ENCODE measurements at regions not wholly inside any gene's neighbourhood (a gene's known extent, or its start where the extent isn't known, plus 50 kb on each side); places are given as distances from the start of the nearest gene placed in this dataset.

DNA sequence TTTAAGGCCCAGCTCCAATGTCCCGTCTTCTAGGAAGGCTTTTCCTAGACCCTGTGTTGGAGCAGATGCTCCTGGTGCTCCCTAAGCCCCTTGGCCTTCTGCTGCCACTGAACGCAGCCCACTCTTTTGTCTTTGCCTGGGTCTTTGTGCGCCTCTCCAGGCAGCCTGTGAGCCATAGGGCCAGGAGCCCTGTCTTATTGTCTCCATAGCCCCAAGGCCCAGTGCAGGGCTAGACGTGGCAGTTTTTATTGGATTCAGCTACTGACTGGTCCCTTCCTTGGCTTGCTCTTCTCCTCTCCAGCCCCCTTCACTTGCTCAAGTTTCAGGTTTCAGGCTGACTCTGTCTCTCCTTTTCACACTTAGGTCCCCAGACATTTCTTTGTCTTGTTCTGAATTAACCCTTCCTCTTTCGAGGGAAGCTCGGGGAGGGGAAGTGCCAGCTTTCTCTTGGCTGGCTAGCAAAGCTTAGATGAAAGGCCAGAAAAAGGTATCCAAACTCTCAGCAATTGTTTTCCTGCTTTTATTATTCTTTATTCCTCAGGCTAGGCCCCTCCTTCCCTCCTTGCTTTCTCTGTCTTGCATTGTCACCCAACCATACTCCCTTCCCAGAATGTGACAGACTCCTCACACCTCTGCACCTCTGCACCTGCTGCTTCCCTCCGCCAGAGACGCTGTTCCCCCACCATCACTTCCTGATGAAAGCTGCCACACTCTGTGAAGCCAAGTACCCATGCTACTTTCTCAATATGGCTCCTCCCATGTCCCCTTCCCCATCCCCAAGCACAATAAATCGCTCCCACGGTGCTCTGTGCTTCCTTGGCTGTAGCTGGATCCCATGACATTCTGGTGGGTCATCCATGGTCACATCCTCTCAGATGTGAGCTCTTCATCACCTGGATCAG is 101.6 kb upstream of the CPEB4 start (continued):
- no peak for TF ChIP-seq U2AF2 (optimal IDR thresholded peaks at IDR 0.05; ENCODE audit: low read depth, low read length)
- TF ChIP-seq, protein P1, sequence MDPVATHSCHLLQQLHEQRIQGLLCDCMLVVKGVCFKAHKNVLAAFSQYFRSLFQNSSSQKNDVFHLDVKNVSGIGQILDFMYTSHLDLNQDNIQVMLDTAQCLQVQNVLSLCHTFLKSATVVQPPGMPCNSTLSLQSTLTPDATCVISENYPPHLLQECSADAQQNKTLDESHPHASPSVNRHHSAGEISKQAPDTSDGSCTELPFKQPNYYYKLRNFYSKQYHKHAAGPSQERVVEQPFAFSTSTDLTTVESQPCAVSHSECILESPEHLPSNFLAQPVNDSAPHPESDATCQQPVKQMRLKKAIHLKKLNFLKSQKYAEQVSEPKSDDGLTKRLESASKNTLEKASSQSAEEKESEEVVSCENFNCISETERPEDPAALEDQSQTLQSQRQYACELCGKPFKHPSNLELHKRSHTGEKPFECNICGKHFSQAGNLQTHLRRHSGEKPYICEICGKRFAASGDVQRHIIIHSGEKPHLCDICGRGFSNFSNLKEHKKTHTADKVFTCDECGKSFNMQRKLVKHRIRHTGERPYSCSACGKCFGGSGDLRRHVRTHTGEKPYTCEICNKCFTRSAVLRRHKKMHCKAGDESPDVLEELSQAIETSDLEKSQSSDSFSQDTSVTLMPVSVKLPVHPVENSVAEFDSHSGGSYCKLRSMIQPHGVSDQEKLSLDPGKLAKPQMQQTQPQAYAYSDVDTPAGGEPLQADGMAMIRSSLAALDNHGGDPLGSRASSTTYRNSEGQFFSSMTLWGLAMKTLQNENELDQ (CRISPR knock-in tag; IDR thresholded peaks at IDR 0.05; ENCODE audit: borderline replicate concordance): no peak
- no peak for TF ChIP-seq FUS (optimal IDR thresholded peaks at IDR 0.05; ENCODE audit: low read depth, low read length)
- no peak for TF ChIP-seq ZNF347 (CRISPR knock-in tag; IDR thresholded peaks at IDR 0.05; ENCODE audit: low read depth)
- peak; percentile 55; the same call in 1 of the 2 replicates for TF ChIP-seq ELF1 (tag; IDR thresholded peaks at IDR 0.05)
- TF ChIP-seq CC2D1A (IDR thresholded peaks at IDR 0.05): peak; percentile 63; the same call in 1 of the 2 replicates
- TF ChIP-seq RCOR1 (IDR thresholded peaks at IDR 0.05; ENCODE audit: borderline replicate concordance in 1 of 2, low read depth in 2 of 2, low read length in 2 of 2): peak in 1 of 2 experiments; percentile 73; a peak in 1 of 4 replicates
- TF ChIP-seq TAF15 (IDR thresholded peaks at IDR 0.05; ENCODE audit: low read depth, low read length): no peak
- no peak for TF ChIP-seq SREBF2 (CRISPR knock-in tag; IDR thresholded peaks at IDR 0.05)
- TF ChIP-seq ZNF165 (CRISPR knock-in tag; IDR thresholded peaks at IDR 0.05; ENCODE audit: borderline replicate concordance): no peak
- TF ChIP-seq TCF7L2 (IDR thresholded peaks at IDR 0.05; ENCODE audit: low read depth, low read length): no peak
- no peak for TF ChIP-seq ZNF778 (CRISPR knock-in tag; IDR thresholded peaks at IDR 0.05)
- TF ChIP-seq, protein P2, sequence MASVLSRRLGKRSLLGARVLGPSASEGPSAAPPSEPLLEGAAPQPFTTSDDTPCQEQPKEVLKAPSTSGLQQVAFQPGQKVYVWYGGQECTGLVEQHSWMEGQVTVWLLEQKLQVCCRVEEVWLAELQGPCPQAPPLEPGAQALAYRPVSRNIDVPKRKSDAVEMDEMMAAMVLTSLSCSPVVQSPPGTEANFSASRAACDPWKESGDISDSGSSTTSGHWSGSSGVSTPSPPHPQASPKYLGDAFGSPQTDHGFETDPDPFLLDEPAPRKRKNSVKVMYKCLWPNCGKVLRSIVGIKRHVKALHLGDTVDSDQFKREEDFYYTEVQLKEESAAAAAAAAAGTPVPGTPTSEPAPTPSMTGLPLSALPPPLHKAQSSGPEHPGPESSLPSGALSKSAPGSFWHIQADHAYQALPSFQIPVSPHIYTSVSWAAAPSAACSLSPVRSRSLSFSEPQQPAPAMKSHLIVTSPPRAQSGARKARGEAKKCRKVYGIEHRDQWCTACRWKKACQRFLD (CRISPR knock-in tag; IDR thresholded peaks at IDR 0.05): peak; percentile 53; the same call in 1 of the 2 replicates
- TF ChIP-seq, protein P3, sequence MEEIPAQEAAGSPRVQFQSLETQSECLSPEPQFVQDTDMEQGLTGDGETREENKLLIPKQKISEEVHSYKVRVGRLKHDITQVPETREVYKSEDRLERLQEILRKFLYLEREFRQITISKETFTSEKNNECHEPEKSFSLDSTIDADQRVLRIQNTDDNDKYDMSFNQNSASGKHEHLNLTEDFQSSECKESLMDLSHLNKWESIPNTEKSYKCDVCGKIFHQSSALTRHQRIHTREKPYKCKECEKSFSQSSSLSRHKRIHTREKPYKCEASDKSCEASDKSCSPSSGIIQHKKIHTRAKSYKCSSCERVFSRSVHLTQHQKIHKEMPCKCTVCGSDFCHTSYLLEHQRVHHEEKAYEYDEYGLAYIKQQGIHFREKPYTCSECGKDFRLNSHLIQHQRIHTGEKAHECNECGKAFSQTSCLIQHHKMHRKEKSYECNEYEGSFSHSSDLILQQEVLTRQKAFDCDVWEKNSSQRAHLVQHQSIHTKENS (CRISPR knock-in tag; IDR thresholded peaks at IDR 0.05): no peak
- TF ChIP-seq, protein P4, sequence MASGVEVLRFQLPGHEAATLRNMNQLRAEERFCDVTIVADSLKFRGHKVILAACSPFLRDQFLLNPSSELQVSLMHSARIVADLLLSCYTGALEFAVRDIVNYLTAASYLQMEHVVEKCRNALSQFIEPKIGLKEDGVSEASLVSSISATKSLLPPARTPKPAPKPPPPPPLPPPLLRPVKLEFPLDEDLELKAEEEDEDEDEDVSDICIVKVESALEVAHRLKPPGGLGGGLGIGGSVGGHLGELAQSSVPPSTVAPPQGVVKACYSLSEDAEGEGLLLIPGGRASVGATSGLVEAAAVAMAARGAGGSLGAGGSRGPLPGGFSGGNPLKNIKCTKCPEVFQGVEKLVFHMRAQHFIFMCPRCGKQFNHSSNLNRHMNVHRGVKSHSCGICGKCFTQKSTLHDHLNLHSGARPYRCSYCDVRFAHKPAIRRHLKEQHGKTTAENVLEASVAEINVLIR (CRISPR knock-in tag; IDR thresholded peaks at IDR 0.05): no peak
- no peak for TF ChIP-seq RBM17 (IDR thresholded peaks at IDR 0.05; ENCODE audit: borderline replicate concordance, low read depth, low read length)
- TF ChIP-seq FOXJ2 (tag; IDR thresholded peaks at IDR 0.05): no peak
- no peak for TF ChIP-seq U2AF1 (optimal IDR thresholded peaks at IDR 0.05; ENCODE audit: low read depth, low read length)
- TF ChIP-seq NELFE (IDR thresholded peaks at IDR 0.05; ENCODE audit: insufficient read depth, insufficient read length): no peak
- no peak for TF ChIP-seq GTF2A2 (tag; IDR thresholded peaks at IDR 0.05)
- TF ChIP-seq SMARCB1 (IDR thresholded peaks at IDR 0.05; ENCODE audit: insufficient read length, low read depth): no peak
- no peak for TF ChIP-seq TCFL5 (CRISPR knock-in tag; conservative IDR thresholded peaks at IDR 0.05)

Data from K562 (cell line).